AG20443 (cell line): ENCODE measurements at regions not wholly inside any gene's neighbourhood (a gene's known extent, or its start where the extent isn't known, plus 50 kb on each side); places are given as distances from the start of the nearest gene placed in this dataset.

ENCODE experiments used
- DNase-seq: peaks from one replicate; pipeline ENCODE4 v3.0.0; 2012; ENCODE audit warnings: low spot score, mixed read lengths

GRCh38 chr2:55101466-55101865 is 51.2 kb upstream of the RTN4 start:
- no peak for DNase-seq

- no peak for DNase-seq
Measured at GRCh38 chr2:55099878-55100820, 49.9 kb upstream of the RTN4 start.
